GM18507 (cell line): ENCODE measurements at regions not wholly inside any gene's neighbourhood (a gene's known extent, or its start where the extent isn't known, plus 50 kb on each side); places are given as distances from the start of the nearest gene placed in this dataset.

Source experiments
- DNase-seq: peaks from one replicate; pipeline ENCODE4 v3.0.0; 2011; ENCODE audit warnings: low read depth; ENCODE audit not compliant: insufficient read length; ENCODE audit errors: extremely low spot score
- FAIRE-seq: peaks from 2 replicates; lab custom pipeline; 2011; peaks lifted over from hg19 to GRCh38; lab: Jason Lieb, UNC

- DNase-seq (no peak), FAIRE-seq (no peak)
Observed at GRCh38 chr11:45556851-45557707, 108.3 kb downstream of the CHST1 start.

GRCh38 chr11:45554230-45554967 is 111.0 kb downstream of the CHST1 start:
- FAIRE-seq (no peak), DNase-seq (no peak)

GRCh38 chr11:45553383-45553936 is 112.0 kb downstream of the CHST1 start:
- FAIRE-seq = no peak
- no peak for DNase-seq

- DNase-seq (no peak), FAIRE-seq (no peak)
Observed at GRCh38 chr11:45551191-45551713, 114.2 kb downstream of the CHST1 start.

GRCh38 chr11:45549257-45549656 is 116.2 kb downstream of the CHST1 start:
- FAIRE-seq (no peak), DNase-seq (no peak)

GRCh38 chr11:45546366-45546765 is 119.1 kb downstream of the CHST1 start:
- FAIRE-seq (no peak), DNase-seq (no peak)

DNA sequence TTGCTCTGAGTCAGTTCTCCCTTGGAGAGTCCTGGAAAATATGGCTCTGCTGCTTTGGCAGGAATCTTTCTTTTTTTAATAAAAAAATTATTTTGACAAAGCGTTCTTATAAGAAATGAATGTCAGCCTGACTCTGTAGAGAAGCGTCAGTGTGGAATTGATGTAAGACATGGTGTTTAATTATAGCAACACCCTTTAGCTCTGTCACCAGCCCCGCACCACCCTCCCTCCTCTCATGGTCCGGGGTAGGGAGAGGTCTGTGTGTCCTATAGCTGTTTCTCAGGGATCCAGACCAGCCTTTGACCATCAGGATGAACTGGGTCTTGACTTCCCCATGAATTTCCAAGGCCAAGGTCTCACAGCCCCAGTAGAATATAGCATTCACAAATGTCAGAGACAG is 120.6 kb downstream of the CHST1 start:
- no peak for FAIRE-seq
- no peak for DNase-seq

DNA sequence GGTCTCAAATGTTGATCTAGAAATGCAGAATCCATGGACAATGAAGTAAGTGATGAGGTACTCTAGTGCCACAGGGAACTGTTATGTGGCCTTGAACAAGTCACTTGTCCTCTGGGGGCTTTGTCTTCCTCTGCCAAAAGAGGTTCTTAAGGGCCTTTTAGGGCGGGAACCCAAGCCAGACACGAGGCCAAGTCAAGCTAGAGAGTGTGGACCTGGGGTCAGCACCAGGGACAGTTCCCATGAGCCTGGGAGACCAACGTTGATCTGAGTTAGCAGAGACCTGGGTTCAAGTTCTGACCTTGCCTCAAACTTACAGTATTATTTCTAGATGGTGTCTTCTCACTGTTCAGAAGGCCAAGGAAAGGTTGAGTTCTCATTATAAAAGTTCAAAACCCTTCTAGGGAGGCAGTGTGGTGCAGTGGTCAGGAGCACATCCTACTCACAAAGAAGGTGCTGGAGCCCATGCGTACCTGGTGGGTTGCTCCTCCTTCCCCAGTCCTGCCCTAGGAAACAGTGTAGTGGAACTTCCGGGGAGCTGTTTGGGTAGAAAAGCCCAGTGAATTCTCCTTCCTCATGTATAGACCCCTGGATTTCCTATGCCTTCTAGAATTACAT is 121.5 kb downstream of the CHST1 start:
- no peak for DNase-seq

DNA sequence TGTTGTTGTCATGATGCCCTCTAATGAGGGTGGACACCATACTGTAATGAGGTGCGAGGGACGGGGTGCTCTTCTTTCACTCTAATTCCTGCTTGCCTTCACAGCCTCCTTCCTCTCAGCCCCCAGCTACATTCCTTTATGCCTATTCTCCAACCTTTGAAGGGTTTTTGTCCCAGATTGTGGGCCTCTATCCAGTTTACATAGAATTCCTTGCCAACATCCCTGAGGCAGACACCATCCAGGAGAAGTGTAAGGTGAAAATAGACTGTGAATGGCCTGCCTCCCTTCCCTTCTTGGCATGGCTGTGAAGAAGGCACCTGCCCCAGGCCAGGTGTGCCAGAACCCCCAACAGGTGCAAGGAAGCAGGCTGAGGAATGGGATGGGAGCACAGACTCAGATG is 122.3 kb downstream of the CHST1 start:
- FAIRE-seq (no peak), DNase-seq (no peak)

More for the DNA sequence above, 121.5 kb downstream of the CHST1 start:
- FAIRE-seq = no peak

DNA sequence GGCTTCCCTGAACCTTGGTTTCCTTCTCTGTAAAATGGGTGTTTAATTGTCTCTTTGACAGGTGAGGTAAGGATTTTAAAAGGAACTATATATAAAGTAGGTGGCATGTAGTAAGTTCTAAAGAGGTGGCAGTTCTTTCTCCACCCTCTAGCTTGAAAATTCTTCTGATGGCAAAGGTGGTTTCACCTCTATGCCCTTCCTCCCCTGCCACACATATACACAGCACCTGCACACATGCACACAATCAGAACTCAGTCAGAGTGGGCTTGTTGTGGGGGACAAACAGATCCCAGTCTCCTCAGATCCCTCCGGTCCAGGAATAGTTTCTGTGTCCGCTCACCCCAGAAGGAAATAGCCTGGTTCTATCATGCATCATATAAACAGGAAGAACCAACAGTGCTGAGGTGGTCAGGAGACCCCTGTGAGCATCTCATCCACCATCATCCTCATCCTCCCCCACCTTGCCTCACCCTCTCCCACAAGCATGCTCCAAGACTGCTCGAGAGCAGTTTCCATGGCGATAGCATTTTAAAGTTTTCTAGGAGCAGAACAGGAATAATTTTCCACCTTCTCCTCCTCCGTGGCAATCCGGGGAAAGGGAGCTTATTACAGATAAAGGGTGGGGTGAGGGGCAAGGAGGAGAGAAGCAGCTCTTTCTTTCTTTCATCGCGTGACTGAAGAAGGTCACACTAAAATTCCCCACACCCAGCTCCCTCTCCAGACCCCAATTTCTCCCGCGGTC is 123.6 kb downstream of the CHST1 start:
- DNase-seq (no peak), FAIRE-seq (no peak)

DNA sequence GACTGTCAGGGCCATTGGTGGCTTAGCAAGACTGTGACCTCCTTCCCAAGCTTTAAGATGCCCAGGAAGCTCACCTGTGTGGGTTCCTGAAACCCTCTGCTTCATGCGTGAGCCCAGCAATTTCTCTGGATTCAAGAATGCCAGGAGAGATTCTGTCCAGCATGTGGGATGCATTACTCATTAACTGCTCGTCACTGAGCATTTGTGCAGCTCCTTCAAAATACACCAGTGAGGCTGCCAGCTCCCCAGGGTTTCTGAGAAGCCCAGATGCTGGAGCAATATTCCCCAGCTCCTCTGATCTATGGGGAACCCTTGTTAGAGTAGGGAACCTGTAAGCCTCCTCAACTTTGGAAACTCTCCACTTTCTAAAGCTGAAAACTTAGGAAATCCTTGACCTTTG is 126.5 kb downstream of the CHST1 start:
- no peak for FAIRE-seq
- no peak for DNase-seq

DNA sequence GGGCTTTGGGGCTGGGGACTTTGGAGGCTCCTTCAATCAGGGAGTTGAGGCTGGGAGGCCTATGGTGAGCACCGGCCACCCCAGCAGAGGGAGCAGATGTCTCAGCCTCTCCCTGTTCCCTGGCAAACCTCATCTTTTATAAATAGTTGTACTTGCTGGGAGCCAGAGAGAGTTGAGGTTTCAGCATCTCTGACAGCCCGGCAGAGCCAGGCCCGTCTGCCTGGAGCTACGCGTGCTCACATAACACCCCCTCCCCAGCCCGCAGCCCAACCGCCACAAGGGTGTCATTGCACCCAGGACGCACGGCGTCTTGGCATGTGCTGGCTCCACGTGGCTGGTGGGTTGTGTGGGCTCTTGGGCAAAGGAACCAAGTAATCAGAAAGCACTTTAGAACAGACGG is 127.1 kb downstream of the CHST1 start:
- DNase-seq = no peak
- FAIRE-seq = no peak

DNA sequence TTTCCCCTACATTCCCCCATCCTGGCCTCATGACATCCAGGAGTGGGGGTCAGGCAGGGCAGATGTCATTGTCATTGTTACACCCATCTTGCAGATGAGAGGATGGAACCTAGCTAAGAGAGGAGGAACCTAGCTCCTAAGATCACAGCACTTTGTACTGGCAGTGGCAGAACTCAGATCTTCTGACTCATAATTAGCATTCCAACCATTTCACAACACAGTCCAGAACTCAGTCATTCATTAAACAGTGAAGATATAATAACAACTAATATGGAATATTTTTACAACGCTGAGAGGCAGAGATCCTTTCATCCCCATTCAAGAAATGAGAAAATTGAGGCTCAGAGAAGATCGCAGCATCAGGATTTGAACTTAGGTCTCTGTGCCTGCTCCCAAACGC is 127.8 kb downstream of the CHST1 start:
- no peak for FAIRE-seq
- DNase-seq = no peak

DNA sequence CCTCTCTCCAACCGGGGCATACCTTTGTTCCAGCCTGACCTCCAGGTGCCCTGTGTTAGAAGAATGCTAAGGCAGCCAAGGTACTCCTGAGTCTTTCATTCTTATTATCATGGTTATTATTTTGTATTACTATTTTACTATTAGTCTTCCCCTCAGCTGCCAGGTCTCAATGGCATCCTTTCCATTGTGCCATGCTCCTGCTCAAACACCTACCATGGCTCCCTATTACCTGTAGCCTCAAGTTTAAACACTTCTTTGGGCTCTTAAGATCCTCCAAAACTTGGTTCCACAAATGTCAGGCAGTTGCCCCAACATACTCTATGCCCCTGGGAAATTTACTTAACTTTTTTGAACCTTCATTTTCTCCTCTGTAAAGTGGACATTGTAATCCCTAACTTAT is 130.4 kb downstream of the CHST1 start:
- DNase-seq (no peak), FAIRE-seq (no peak)

DNA sequence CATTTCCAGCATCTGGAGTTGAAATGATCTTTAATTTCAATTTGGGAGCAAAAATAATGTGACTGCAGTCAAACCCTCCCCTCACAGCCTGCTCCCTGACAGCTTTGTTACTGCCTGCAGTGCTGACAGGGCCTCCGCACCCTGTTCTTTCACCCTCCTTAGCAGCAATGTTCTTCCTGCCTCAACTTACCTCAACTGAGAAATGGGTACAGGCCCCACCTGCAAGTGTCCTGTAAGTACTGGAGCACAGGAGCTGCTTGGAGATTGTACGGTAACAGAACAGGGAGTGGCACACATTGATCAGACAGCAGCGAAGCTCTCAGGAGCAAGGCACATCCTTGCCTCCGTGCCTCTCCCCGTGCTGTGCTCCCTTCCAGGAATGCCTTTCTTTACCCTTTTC is 131.3 kb downstream of the CHST1 start:
- DNase-seq (no peak), FAIRE-seq (no peak)

GRCh38 chr11:45532546-45532945 is 132.9 kb downstream of the CHST1 start:
- FAIRE-seq (no peak), DNase-seq (no peak)

DNA sequence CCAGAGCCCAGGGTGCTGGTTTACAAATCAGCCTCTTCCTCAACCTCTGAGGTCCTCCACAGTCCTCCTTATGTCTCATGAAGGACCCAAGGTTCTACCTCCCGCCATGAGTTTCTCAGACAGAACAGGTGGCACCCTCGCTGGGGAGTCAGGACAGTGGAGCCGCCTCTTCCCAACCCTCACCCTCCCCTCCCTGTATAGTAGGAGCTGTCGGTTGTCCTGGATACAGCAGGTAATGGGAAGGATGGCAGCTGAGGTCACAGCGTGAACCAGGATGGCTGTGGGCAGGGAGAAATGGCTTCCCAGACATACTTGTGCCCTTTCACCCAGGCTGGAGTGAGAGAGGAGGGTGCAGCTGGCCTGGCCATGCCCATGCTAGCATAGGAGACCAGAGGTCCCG is 134.6 kb downstream of the CHST1 start:
- no peak for DNase-seq
- no peak for FAIRE-seq

DNA sequence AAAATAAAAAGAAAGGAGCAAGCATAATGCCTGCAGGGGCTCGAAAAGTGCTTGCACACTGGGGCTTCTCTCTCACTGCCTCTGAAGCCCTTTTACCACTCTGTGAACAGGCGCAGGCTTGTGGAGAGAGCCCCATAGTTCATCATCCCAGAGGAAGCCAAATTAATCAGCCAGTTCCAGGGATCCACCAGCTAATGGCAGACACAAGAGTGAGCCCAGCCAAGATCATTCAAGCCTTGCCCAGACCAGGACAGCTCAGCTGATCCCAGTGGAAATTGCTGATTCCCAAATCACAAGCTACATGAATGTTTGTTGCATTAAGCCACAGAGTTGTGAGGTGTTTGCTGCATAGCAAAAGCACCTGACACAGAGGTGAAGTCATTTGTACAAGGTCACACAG is 135.3 kb downstream of the CHST1 start:
- DNase-seq (no peak), FAIRE-seq (no peak)

DNA sequence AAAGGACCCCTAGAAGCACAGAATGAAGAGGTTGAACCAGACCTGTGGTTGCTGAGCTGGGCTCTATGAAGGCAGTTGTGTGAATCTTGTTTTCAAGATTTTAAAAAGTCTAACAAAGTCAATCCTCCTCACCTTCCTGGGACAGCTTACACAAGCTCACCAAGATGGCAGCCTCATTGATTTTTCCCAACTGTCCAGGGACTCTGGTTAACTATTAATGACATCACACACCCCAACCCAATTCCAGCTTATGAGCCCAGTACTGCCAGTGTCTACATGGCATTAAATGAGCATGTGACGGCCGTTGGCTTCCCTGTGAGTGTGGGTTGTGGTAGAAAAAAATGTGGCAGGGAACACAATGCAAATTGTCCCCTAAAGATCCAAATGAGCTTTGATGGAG is 137.0 kb downstream of the CHST1 start:
- no peak for DNase-seq
- no peak for FAIRE-seq
